GM21367 (cell line): ENCODE measurements at regions not wholly inside any gene's neighbourhood (a gene's known extent, or its start where the extent isn't known, plus 50 kb on each side); places are given as distances from the start of the nearest gene placed in this dataset.
"Not testable (repeated sequence)": the region's sequence is repeated elsewhere in the genome, so short reads cannot be mapped to it uniquely, and the experiment has no call there.

ENCODE experiments used
- ATAC-seq: cut with Tn5 transposase; IDR thresholded peaks from one replicate; pipeline ENCODE4 v1.9.1; 2021; ENCODE audit not compliant: unreplicated experiment

DNA sequence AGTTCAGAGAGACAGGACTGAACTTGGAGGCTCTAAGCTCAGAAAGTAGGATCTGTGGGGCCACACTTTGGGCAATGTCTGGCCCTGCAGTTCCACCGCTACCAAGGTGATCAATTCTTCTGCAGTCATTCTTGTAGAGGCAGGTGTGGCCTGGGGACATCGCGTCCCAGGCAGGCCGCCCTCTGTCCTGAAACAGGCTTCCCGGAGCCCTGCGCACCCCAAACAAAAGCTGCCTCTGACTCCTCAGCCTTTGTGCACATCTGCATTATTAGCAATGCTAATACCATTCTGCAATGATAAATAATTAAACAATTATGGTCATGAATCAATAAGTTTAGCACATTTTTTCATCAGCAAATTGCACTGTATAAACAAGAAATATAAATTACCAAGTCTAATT, 160.2 kb downstream of the URI1 start:
- no peak for ATAC-seq

DNA sequence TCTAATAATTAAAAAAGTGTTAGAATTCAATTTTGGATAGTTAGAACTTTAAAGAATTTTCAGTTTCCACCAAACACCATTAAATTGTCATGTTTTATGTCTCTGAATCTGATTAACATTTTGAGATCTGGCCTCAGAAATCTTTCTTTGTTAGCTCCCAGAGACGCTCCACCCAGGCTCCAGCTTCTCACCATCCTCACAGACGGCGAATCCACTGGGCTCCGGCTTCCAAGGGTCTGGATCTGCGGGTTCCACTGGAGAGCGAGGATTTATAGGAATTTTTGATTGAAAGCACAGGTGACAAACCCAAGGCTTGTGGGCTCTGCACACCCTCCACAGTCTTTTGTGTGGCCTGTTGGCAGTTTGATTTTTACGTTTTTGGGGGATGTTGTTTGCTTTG, 160.6 kb downstream of the URI1 start:
- no peak for ATAC-seq

DNA sequence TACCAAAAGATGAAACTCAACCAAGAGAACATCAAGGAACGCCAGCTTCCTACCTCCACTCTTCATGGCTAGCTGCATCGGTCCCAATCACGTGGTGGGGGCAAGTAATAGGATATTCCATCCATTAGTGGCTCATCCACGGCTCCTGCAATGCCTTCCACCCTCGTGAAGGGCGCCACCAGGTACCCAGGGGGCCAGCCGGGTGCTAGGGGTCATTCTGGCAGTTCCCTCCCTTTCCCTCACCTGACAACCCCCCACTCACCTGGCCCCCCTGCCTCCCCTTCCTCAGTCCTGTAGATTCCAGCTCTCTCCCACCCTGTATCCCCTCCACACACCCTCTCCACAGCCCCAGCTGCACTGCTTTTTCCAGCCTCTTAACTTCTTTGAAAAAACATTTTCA, 161.9 kb downstream of the URI1 start:
- ATAC-seq, result no peak

DNA sequence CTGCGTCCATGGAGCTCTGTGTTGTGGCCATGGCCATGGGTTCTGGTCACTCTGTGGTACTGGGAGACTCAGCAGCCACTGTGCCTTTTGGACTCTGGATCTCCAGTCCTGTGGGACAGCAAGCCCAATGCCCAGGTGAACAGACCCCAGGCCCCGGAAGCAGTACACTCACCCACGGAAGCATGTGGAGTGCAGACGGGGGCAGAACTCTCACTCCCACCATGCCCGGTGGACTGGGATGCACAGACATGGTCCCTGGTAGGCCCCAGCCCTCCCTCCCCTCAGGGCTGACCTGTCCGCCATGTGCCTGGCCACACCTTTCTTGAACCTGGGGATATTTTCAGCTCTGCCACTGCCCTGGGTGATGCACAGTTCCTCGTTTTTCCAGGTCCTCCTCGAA, 163.3 kb downstream of the URI1 start:
- ATAC-seq, result no peak

DNA sequence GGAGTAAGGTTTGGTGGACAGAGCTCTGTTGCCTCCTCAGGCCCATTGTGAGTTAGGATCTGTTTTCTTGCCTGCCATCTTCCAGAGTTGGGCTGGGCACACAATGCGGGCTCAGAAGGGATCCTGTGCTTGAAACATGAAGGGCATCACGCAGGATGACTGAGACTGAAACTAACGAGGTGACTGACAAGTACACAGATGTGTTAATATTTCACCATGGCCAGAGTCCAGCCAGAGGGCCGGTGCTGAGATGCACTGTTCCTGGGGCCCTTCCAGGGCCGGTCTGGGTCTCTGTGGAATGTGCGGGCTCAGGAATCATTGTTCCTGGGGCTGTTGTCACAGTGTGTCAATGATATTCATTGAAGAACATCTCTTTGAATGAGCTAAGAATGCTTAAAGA, 163.7 kb downstream of the URI1 start:
- no peak for ATAC-seq

DNA sequence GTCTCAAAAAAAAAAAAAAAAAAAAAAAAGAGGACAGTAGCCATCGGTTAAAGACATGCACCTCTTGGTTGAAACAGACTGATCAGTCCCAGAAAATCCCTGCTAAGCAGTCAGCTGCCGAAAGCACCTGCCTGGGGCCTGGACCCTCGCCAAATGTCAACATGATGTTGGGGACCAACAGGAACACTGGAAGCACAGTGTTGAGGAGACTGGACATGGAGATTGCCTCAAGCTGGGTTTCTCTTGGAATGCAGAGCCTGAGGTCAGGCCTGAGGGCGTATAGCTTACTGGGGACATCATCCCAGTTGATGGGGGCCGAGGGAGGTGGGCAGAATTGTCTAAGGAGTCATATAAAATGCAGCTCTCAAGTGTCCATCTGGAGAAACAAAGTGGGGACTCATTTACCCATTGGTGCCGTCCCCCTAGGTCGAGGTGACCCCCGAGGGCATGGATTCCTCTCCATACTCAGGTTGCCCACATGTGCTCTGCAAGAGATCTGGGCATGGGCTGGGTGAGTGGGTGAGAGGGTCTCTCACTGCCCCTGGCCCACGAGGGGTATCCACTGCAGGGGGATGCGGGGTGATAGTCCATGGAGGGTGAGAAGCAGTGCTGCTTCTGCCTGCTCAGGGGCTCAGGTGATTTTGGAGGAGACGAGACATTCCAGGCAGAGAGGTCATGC, 164.5 kb downstream of the URI1 start:
- no peak for ATAC-seq

DNA sequence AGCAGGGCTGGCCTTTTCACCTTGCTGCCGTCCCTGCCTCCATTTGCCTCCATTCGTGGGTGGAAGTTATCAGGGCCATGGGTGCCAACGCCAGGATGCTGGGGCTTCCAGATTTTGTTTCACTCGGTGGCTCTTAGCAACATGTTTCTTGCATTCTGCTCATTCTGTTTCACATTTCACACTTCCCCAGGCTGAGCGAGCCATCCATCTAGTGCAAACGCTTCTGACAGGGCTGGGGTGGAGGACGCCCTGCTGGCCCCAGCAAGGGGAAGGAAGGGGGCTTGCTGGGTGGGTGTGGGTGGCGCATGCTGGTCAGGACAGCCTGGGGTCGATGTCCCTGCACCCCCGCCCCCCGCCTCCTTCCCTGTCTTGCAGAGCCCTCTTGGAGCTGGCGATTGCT, 165.2 kb downstream of the URI1 start:
- ATAC-seq, result no peak

DNA sequence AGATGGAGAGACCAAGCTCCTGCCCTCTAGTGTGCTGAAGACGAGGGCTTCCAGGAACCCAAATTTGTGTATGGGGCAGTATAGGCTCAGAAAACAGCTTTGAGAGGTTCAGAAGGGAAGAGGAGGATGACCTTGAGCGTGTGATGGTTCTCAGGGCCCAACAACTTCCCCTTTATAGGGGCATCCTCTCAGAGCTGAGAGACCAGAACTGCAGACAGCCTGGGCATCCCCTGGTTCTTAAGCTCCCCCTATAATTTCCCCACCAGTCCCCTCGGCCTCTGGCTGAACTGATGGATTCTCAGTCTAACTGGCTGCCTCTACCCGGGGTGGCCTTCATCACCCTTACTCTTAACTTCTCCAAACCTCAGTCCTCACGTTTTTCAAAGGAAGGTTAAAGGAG, 167.5 kb downstream of the URI1 start:
- ATAC-seq, result no peak

DNA sequence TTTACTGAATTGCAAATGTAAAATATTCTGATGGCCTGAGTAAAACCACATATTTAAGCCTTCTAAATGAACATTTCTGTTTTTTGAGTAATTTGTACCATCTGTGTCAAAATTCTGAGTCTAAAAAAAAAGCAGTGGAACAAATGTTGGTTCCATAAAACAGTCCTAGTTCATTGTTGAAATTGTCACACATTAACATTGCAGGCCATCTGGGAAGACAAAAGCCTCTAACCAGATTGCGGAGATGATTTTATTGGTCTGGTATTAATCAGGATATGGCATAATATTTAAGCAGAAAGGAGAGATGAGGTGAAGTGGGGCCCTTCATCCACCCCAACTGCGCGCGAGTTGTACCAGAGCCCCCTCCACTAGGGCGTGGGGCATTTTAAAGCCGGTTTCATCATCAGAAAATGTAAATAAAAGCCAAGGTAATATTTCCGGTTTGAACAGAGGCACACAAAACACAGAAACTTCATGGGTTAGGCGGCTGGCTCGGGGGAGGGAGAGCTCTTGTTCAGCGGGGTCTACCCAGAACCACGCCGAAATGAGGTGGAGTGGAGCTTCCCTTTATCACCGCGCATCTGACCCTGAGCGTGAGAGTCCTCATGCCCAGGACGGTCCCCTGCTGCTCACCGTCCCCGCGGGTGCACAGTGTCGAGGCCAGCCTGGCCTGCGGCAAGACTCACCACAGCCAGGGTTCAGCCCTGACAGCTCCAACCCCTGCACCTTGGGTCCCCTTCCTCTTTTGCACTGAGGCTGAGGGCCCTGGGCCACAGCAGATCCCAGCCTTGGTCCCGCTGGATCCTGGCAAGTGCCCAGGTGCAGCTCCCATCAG, 169.2 kb downstream of the URI1 start:
- ATAC-seq, result no peak

DNA sequence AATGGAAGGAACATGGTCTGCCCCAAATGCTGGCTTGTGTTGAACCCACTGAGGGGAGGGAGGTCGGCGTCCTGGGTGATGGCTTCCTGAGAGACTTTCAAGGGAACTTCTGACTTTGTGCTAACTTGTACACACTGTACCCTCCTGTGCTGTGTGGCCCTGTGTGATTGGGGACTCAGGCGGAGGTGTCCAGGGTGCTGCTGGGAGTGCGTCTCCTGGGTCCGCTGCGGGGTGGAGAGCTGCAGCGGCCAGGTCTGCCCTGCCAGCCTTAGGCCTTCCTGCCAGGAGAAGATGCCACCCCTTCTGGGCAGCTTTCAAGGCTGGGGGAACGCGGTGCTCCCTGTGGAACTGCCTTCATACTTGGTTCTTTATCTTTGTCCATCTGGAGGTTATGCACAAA, 170.1 kb downstream of the URI1 start:
- no peak for ATAC-seq

DNA sequence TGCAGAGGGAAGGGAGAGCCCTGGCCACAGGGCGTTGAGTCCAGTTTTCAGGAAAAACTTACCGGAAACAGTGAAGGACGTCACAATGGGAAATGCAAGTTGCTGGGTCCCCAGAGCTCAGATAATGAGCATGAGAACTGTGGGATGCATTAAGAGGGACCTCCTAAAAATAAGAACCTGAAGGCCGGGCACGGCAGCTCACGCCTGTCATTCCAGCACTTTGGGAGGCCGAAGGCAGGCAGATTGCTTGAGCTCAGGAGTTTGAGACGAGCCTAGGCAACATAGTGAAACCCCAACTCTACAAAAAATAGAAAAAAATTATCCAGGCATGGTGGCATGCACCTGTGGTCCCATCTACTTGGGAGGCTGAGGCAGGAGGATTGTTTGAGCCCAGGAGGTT, 170.6 kb downstream of the URI1 start:
- no peak for ATAC-seq

DNA sequence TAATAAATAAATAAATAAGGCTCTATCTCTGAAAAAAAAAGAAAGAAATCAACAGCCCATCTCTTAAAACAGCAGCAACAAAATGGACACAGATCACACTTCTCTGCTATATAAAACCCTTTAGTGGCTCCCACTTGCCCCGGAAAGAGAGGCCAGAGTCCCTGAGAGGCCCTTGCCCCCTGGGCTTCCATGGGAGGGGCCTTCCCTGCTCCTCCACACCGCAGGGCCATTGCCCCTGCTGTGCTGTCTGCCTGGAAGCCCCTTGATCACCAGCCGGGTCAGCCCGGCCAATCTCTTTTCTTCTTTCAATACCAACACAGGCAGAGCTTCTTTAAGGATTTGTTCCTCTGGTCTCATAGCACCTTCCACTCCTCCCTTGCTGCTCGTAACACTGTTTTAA, 171.1 kb downstream of the URI1 start:
- no peak for ATAC-seq

DNA sequence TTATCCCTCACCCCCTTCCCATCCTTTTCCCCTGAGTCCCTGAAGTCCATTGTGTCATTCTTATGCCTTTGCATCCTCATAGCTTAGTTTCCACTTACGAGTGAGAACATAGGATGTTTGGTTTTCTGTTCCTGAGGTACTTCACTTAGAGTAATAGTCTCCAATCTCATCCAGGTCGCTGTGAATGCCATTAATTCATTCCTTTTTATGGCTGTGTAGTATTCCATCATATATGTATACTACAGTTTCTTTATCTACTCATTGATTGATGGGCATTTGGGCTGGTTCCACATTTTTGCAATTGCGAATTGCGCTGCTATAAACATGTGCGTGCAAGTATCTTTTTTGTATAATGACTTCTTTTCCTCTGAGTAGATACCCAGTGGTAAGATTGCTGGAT, 172.1 kb downstream of the URI1 start:
- not testable (repeated sequence) for ATAC-seq

DNA sequence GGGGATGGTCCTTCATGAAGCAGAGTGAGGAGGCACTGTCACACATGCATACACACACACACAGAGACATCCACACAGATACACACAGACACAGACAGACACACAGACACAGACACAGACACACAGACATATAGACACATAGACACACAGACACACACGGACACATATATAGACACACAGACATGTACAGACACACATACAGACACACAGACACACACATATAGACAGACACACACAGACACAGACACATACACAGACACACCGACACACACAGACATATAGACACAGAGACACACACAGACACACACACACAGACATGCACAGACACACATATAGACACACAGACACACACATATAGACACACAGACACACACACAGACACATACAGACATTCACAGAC, 173.9 kb downstream of the URI1 start:
- ATAC-seq, result no peak

DNA sequence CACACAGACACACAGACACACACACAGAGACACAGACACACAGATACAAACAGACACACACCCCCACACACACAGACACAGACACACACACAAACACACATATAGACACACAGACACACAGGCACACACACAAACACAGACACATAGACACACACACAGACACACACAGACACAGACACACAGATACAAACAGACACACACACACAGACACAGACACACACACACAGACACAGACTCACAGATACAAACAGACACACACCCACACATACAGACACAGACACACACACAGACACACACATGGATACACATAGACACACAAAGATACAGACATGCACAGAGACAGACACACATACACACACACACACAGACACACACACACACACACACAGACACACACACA, 174.5 kb downstream of the URI1 start:
- no peak for ATAC-seq

DNA sequence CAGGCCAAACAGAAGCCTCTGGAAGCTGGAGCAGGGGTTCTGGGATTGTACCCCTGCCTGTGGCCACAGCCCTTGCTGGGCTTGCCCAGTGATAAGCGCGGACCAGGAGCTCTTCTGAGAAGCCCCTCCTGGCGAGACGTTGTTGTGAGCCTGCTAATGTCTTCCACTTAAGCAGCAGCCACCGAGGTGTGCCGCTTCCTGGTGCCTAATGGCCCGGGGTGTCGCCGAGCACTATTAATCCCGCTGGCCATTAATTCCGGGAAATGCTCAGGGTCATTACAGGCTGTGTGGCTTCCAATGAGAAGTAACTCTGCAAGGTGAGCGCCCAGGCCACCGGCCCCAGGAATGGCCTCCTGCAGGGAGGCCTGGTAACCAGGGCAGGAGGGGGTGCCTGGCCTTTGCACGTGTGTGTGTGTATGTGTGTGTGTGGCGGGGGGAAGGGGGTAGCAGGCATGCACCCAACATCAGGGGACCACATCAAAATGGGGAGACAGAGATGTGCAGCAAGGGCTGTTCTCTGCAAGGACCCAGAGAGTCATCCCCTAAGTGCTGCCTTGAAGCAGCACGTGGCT, 175.0 kb downstream of the URI1 start:
- ATAC-seq, result no peak

DNA sequence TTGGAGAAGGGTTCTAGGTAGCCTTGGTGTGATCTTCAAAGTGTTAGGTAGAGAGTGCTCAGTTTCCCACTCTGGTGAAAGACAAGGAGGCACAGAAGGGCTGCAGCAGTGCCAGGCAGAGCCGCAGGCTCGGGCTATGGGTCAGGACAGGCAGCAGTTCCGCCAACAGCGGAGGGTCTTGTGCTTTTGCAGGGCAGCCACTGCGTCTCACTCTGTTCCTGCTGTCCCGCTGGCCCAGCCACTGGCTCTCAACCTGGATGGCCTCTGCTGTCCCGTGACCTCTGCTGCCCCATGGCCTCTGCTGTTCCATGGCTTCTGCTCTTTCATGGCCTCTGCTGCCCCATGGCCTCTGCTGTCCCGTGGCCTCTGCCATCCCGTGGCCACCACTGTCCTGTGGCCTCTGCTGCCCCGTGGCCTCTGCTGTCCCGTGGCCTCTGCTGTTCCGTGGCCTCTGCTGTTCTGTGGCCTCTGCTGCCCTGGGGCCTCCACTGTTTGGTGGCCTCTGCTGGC, 175.7 kb downstream of the URI1 start:
- no peak for ATAC-seq

DNA sequence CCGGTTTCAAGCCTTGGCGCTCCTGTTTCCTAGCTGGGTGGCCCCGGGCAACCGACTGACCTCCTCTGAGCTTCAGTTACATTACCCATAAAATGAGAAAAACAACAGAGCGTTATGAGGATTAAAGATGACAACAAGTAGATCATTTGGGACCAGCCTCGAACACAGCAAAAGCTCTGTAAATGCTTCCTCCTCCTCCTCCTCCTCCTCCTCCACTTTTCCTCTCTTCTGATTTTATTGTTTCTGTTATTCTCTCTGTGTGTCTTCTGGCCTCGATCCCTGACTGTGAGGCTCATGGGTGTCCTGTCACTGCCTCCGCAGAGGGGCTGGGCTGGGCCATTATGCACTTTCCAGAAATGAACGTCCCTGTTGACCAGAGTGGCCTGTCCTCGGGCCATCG, 176.2 kb downstream of the URI1 start:
- no peak for ATAC-seq

DNA sequence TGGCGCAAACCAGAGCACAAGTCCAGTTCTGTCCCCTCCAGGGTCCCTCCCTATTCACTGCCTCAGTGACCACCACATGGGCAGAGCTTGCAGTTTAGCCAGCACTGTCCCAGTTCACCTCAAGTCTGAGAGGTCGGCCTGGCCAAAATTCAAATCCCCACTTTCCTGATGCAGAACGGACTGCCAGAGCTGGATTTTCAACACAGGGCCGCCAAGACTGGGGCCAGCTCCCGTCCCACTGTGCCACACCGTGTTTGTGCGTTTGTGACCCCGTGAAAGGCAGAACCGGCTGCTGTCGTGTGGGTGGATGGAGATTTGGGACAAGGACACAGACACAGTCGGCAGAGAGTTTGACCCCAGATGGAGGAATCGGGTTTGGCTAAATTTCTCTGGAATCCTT, 176.7 kb downstream of the URI1 start:
- no peak for ATAC-seq

DNA sequence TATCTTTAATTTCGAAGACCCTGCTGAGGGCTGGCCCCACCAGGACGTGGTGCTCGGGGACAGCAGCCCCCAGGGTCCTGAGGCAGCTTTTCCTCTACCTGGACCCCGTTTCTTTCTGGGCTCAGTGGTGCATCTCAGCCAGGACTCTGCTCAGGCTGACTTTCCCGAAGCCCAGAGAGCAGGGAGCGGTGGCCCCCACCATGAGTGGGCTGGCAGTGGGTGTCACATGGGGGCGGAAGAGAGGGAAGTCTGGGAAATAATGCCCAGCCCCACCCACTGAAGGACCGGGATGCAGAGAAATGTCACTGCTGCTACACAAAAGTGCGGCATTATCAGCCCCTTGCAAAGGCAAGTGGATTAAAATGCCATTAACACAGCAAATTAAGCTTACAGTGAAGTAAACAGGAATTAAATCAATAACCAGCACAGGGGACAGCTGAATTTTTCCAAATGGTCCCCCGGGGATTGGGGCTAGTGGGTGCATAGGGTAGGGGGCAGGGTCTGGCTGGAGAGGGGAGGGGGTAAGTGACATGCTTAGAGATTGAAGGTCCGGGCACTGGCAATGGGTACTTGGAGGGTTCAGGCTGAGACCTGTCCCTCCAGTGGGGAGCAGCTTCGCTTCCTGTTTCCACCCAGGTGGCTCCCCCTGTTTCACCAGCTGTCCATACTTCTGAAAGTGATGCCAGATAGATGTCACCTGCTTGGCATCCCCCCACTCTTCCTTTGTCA, 177.3 kb downstream of the URI1 start:
- no peak for ATAC-seq

DNA sequence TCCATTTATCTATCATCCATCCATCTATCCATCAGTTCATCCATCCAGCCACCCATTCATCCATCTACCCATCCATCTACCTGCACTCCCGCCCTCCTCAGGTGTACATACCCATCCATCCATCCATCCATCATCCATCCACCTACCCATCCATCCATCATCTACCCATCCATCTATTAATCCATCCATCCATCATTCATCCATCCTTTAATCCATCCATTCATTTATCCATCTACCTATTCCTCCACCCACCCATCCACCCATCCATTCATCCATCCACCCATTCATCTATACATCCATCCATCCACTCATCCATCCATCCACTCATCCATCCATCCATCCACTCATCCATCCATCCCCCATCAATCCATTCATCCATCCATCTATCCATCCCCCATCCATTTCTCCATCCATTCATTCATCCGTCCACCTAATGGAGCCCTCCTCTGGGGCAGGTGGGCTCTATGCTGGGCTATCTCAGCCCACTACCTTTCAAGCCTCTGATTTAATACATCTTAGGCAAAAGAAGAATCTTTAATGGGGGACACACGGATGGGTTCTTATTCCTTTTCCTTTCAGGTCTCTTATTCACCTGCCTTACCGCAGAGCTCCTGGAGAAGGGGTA, 178.9 kb downstream of the URI1 start:
- no peak for ATAC-seq
